Liver (tissue), 8 donors: ENCODE measurements at regions not wholly inside any gene's neighbourhood (a gene's known extent, or its start where the extent isn't known, plus 50 kb on each side); places are given as distances from the start of the nearest gene placed in this dataset.

Experiments used
- DNase-seq: peaks from one replicate; pipeline ENCODE4 v3.0.0-alpha.2; 2017; ENCODE audit warnings: low spot score
- H3K27ac ChIP-seq, 2 donors: one replicate each; pipeline ENCODE4 v1.7.0; 2013; ENCODE audit warnings: inconsistent platforms in 2 of 2, low read length in 2 of 2, control low read depth in 1 of 2, low read depth in 1 of 2, mild to moderate bottlenecking in 1 of 2
- H3K27me3 ChIP-seq, 4 donors: one replicate each; pipeline versions ENCODE4 v1.6.1 to v1.7.0; 2013; ENCODE audit warnings: low read length in 3 of 4, inconsistent platforms in 1 of 4, mild to moderate bottlenecking in 1 of 4, moderate library complexity in 1 of 4; ENCODE audit not compliant: control insufficient read depth in 4 of 4, insufficient read depth in 4 of 4
- H3K36me3 ChIP-seq, 4 donors: one replicate each; pipeline versions ENCODE4 v1.6.1 to v1.7.0; 2013; ENCODE audit warnings: low read length in 3 of 4, mild to moderate bottlenecking in 3 of 4, low read depth in 1 of 4, moderate library complexity in 1 of 4; ENCODE audit not compliant: control insufficient read depth in 4 of 4, insufficient read depth in 3 of 4
- H3K4me1 ChIP-seq, 4 donors: one replicate each; pipeline versions ENCODE4 v1.6.1 to v1.7.0; 2013; ENCODE audit warnings: low read length in 3 of 4, mild to moderate bottlenecking in 3 of 4, moderate library complexity in 1 of 4; ENCODE audit not compliant: control insufficient read depth in 4 of 4, insufficient read depth in 4 of 4
- H3K4me3 ChIP-seq, 3 donors: one replicate each; pipeline versions ENCODE4 v1.6.1 to v1.7.0; 2013; ENCODE audit warnings: low read length in 3 of 3, control low read depth in 1 of 3, low read depth in 1 of 3, mild to moderate bottlenecking in 1 of 3
- H3K9ac ChIP-seq, 2 donors: one replicate each; pipeline ENCODE4 v1.7.0; 2013; ENCODE audit warnings: low read length in 2 of 2, mild to moderate bottlenecking in 2 of 2, moderate library complexity in 2 of 2, control low read depth in 1 of 2, low read depth in 1 of 2
- H3K9me3 ChIP-seq, 4 donors: one replicate each; pipeline versions ENCODE4 v1.6.1 to v1.7.0; 2013; ENCODE audit warnings: low read length in 3 of 4; ENCODE audit not compliant: control insufficient read depth in 4 of 4
- ATF3 ChIP-seq: IDR thresholded peaks from 2 replicates; pipeline ENCODE4 v1.6.1; 2016; ENCODE audit warnings: antibody characterized with exemption
- EGR1 ChIP-seq, 2 donors: IDR thresholded peaks; 2 replicates each; pipeline ENCODE4 v1.6.1; 2016 to 2018; ENCODE audit warnings: antibody characterized with exemption in 2 of 2, low read depth in 2 of 2
- FOXA1 ChIP-seq: IDR thresholded peaks from 2 replicates; pipeline ENCODE4 v1.6.1; 2016; ENCODE audit warnings: antibody characterized with exemption
- FOXA2 ChIP-seq: IDR thresholded peaks from 2 replicates; pipeline ENCODE4 v1.6.1; 2016; ENCODE audit warnings: antibody characterized with exemption
- GABPA ChIP-seq, 2 donors: IDR thresholded peaks in 1 of 2; conservative IDR thresholded peaks in 1 of 2; 2 replicates each; pipeline ENCODE4 v1.6.1; 2016; ENCODE audit warnings: antibody characterized with exemption in 2 of 2, mild to moderate bottlenecking in 1 of 2, moderate library complexity in 1 of 2
- HNF4A ChIP-seq, 2 donors: conservative IDR thresholded peaks; 2 replicates each; pipeline ENCODE4 v1.6.1; 2016; ENCODE audit warnings: antibody characterized with exemption in 2 of 2, mild to moderate bottlenecking in 2 of 2
- HNF4G ChIP-seq: IDR thresholded peaks from 2 replicates; pipeline ENCODE4 v1.6.1; 2016; ENCODE audit warnings: antibody characterized with exemption
- JUND ChIP-seq, 2 donors: IDR thresholded peaks; 2 replicates each; pipeline ENCODE4 v1.6.1; 2016; ENCODE audit warnings: antibody characterized with exemption in 2 of 2
- NR2F2 ChIP-seq: IDR thresholded peaks from 2 replicates; pipeline ENCODE4 v1.6.1; 2016; ENCODE audit warnings: antibody characterized with exemption
- RAD21 ChIP-seq, 2 donors: IDR thresholded peaks; 2 replicates each; pipeline ENCODE4 v1.6.1; 2016; ENCODE audit warnings: antibody characterized with exemption in 2 of 2, mild to moderate bottlenecking in 2 of 2
- REST ChIP-seq: IDR thresholded peaks from 2 replicates; pipeline ENCODE4 v1.6.1; 2016; ENCODE audit warnings: antibody characterized with exemption, mild to moderate bottlenecking
- RXRA ChIP-seq, 2 donors: IDR thresholded peaks; 2 replicates each; pipeline ENCODE4 v1.6.1; 2017 to 2018; ENCODE audit warnings: antibody characterized with exemption in 2 of 2, mild to moderate bottlenecking in 1 of 2
- SP1 ChIP-seq: IDR thresholded peaks from 2 replicates; pipeline ENCODE4 v1.6.1; 2018; ENCODE audit warnings: antibody characterized with exemption, mild to moderate bottlenecking
- TAF1 ChIP-seq: conservative IDR thresholded peaks from 2 replicates; pipeline ENCODE4 v1.6.1; 2016; ENCODE audit warnings: antibody characterized with exemption, mild to moderate bottlenecking
- WGBS: extraction: QIAGEN DNeasy Blood & Tissue Kit; methylation state at CpG from one replicate; pipeline ENCODE4 v1.1.7; 2013; 5-methylcytosine and 5-hydroxymethylcytosine counted together
- TF ChIP-seq, protein P1 (sequence below): fragments of 150-350 bp; IDR thresholded peaks from 2 replicates; pipeline ENCODE4 v1.5.1; 2017; ENCODE audit warnings: improper control_type of control experiment, low read depth, low read length; ENCODE audit not compliant: missing input control
- donor health status: healthy.
- donor health status: healthy.
- donor health status: healthy.
- donor health status: healthy.
- donor health status: healthy.

GRCh38 chr13:25032160-25032559 lies 63.8 kb upstream of the PABPC3 start:
- no peak overlapping the region for H3K27ac ChIP-seq
- TF ChIP-seq ATF3 (no peak), GABPA (IDR thresholded peaks at IDR 0.05 in 1 of 2, conservative IDR thresholded peaks at IDR 0.05 in 1 of 2) (no peak), FOXA1 (no peak), EGR1 (IDR thresholded peaks at IDR 0.05; ENCODE audit: low read depth in 2 of 2) (no peak), TAF1 (no peak)
- no peaks in the 10 kb centered on the region for H3K4me1 ChIP-seq
- no peak overlapping the region for H3K4me3 ChIP-seq
- peaks cover 0 to 16% (median 0%) of the 10 kb centered on the region in 4 donors for H3K27me3 ChIP-seq
- DNase-seq = no peak
- no peak overlapping the region for H3K9ac ChIP-seq
- no peaks in the 10 kb centered on the region for H3K9me3 ChIP-seq
- WGBS = 78% methylated on average over 9 of the region's 9 CpGs
- H3K36me3 ChIP-seq = no peaks in the 10 kb centered on the region

GRCh38 chr13:25034173-25034572 lies 61.8 kb upstream of the PABPC3 start:
- H3K4me1 ChIP-seq = no peaks in the 10 kb centered on the region
- H3K9ac ChIP-seq = no peak overlapping the region
- H3K27ac ChIP-seq = no peak overlapping the region
- H3K9me3 ChIP-seq = no peaks in the 10 kb centered on the region
- WGBS = 75% methylated on average over 5 of the region's 5 CpGs
- H3K4me3 ChIP-seq = no peak overlapping the region
- DNase-seq = no peak
- H3K36me3 ChIP-seq = no peaks in the 10 kb centered on the region
- H3K27me3 ChIP-seq = peaks cover 0 to 19% (median 0%) of the 10 kb centered on the region in 4 donors
- TF ChIP-seq RAD21 (IDR thresholded peaks at IDR 0.05) (no peak), RXRA (IDR thresholded peaks at IDR 0.05) (no peak), SP1 (no peak), NR2F2 (no peak), GABPA (IDR thresholded peaks at IDR 0.05 in 1 of 2, conservative IDR thresholded peaks at IDR 0.05 in 1 of 2) (no peak)

- no peak overlapping the region for H3K27ac ChIP-seq
- no peaks in the 10 kb centered on the region for H3K9me3 ChIP-seq
- TF ChIP-seq ATF3 (no peak), RAD21 (IDR thresholded peaks at IDR 0.05) (peak; percentile 71 to 78), REST (no peak), NR2F2 (no peak), FOXA2 (no peak), EGR1 (IDR thresholded peaks at IDR 0.05; ENCODE audit: low read depth in 2 of 2) (no peak), RXRA (IDR thresholded peaks at IDR 0.05) (no peak), SP1 (no peak), GABPA (IDR thresholded peaks at IDR 0.05 in 1 of 2, conservative IDR thresholded peaks at IDR 0.05 in 1 of 2) (no peak), HNF4G (no peak), HNF4A (conservative IDR thresholded peaks at IDR 0.05) (no peak), JUND (IDR thresholded peaks at IDR 0.05) (no peak)
- TF ChIP-seq, protein P1, sequence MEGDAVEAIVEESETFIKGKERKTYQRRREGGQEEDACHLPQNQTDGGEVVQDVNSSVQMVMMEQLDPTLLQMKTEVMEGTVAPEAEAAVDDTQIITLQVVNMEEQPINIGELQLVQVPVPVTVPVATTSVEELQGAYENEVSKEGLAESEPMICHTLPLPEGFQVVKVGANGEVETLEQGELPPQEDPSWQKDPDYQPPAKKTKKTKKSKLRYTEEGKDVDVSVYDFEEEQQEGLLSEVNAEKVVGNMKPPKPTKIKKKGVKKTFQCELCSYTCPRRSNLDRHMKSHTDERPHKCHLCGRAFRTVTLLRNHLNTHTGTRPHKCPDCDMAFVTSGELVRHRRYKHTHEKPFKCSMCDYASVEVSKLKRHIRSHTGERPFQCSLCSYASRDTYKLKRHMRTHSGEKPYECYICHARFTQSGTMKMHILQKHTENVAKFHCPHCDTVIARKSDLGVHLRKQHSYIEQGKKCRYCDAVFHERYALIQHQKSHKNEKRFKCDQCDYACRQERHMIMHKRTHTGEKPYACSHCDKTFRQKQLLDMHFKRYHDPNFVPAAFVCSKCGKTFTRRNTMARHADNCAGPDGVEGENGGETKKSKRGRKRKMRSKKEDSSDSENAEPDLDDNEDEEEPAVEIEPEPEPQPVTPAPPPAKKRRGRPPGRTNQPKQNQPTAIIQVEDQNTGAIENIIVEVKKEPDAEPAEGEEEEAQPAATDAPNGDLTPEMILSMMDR = peak; percentile 72
- peak; percentile 47 for DNase-seq
- H3K27me3 ChIP-seq = peaks cover 0 to 23% (median 0%) of the 10 kb centered on the region in 4 donors
- H3K4me1 ChIP-seq = no peaks in the 10 kb centered on the region
- no peak overlapping the region for H3K9ac ChIP-seq
- no peak overlapping the region for H3K4me3 ChIP-seq
- no peaks in the 10 kb centered on the region for H3K36me3 ChIP-seq
- 33% methylated on average over 12 of the region's 12 CpGs for WGBS
Observed at GRCh38 chr13:25037057-25037813, 58.7 kb upstream of the PABPC3 start.
